Nephron progenitor cell (in vitro differentiated cells): ENCODE measurements at regions not wholly inside any gene's neighbourhood (a gene's known extent, or its start where the extent isn't known, plus 50 kb on each side); places are given as distances from the start of the nearest gene placed in this dataset.

ENCODE experiments used
- DNase-seq: peaks from one replicate; pipeline ENCODE4 v3.0.0; 2021
- H3K27ac Mint-ChIP-seq: 2 replicates; pipeline ENCODE4 v1.8.0; 2021; ENCODE audit warnings: mild to moderate bottlenecking, moderate library complexity, mixed read lengths
- H3K27me3 Mint-ChIP-seq: 2 replicates; pipeline ENCODE4 v1.8.0; 2021; ENCODE audit warnings: mild to moderate bottlenecking, low read depth, mixed read lengths; ENCODE audit not compliant: poor library complexity
- H3K36me3 Mint-ChIP-seq: 2 replicates; pipeline ENCODE4 v1.8.0; 2021; ENCODE audit warnings: low read depth, mixed read lengths
- H3K4me1 Mint-ChIP-seq: 2 replicates; pipeline ENCODE4 v1.8.0; 2021; ENCODE audit warnings: mixed read lengths
- H3K4me3 Mint-ChIP-seq: 2 replicates; pipeline ENCODE4 v1.8.0; 2021; ENCODE audit warnings: mild to moderate bottlenecking, moderate library complexity, mixed read lengths
- H3K9me3 Mint-ChIP-seq: 2 replicates; pipeline ENCODE4 v1.8.0; 2021; ENCODE audit warnings: mild to moderate bottlenecking, moderate library complexity, mixed read lengths
- TF ChIP-seq, protein P1 (sequence below): fragments of 200-600 bp; sonication (generic); IDR thresholded peaks from 2 replicates; pipeline ENCODE4 v1.5.0; 2021; ENCODE audit warnings: antibody characterized with exemption

DNA sequence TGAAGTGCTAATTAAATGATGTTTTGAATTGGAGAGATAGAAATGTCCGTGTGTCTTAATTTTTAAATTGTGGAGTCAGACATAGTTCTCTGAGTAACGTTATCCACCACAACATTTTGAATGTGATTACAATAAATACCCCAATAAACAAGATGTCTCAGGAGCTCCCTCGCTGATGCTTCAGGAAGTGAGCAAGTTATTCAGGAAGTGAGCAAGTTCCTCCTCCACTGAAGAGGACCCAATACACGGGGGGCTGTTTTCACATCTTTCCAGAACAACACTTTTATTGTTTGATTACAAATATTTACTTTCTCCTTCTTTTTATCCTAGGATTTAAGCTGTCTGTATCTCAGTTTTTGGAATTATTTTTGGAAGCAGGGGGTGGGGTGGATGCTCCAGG is 363.8 kb downstream of the LRRC70 start:
- Mint-ChIP-seq H3K4me3 (no peak overlapping the region), H3K27me3 (peaks cover 6% of the 10 kb centered on the region), H3K4me1 (peaks cover 34% of the 10 kb centered on the region), H3K27ac (peak overlapping the region; percentile 68), H3K36me3 (no peaks in the 10 kb centered on the region), H3K9me3 (no peaks in the 10 kb centered on the region)
- DNase-seq, result no peak
- TF ChIP-seq, protein P1, sequence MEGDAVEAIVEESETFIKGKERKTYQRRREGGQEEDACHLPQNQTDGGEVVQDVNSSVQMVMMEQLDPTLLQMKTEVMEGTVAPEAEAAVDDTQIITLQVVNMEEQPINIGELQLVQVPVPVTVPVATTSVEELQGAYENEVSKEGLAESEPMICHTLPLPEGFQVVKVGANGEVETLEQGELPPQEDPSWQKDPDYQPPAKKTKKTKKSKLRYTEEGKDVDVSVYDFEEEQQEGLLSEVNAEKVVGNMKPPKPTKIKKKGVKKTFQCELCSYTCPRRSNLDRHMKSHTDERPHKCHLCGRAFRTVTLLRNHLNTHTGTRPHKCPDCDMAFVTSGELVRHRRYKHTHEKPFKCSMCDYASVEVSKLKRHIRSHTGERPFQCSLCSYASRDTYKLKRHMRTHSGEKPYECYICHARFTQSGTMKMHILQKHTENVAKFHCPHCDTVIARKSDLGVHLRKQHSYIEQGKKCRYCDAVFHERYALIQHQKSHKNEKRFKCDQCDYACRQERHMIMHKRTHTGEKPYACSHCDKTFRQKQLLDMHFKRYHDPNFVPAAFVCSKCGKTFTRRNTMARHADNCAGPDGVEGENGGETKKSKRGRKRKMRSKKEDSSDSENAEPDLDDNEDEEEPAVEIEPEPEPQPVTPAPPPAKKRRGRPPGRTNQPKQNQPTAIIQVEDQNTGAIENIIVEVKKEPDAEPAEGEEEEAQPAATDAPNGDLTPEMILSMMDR, result no peak

DNA sequence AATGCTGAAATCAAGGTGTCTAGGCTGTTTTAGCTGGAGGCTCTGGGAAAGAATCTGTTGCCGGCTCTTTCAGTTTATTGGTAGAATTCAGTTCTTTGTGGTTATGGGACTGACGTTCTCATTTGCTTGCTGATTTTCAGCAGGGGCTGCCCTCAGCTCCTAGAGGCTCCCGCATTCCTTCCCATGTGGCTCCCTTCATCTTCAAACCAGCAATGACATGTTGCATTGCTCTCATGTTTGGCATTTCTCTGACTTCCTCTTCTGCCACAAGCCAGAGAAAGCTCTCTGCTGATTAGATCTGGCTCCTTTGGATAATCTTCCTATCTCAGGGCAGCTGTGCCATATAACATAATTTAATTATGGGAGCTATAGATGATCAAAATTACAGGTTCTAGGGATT is 360.3 kb downstream of the LRRC70 start:
- Mint-ChIP-seq H3K27me3 (peaks cover 4% of the 10 kb centered on the region), H3K9me3 (no peaks in the 10 kb centered on the region), H3K36me3 (no peaks in the 10 kb centered on the region), H3K27ac (no peak overlapping the region), H3K4me1 (peaks cover 40% of the 10 kb centered on the region), H3K4me3 (no peak overlapping the region)
- TF ChIP-seq, protein P1, result no peak
- no peak for DNase-seq

GRCh38 chr5:62937661-62938558 is 359.3 kb downstream of the LRRC70 start:
- TF ChIP-seq, protein P1, result no peak
- Mint-ChIP-seq H3K36me3 (no peaks in the 10 kb centered on the region), H3K9me3 (no peaks in the 10 kb centered on the region), H3K4me3 (no peak overlapping the region), H3K27me3 (peaks cover 4% of the 10 kb centered on the region), H3K27ac (no peak overlapping the region), H3K4me1 (peaks cover 34% of the 10 kb centered on the region)
- no peak for DNase-seq

DNA sequence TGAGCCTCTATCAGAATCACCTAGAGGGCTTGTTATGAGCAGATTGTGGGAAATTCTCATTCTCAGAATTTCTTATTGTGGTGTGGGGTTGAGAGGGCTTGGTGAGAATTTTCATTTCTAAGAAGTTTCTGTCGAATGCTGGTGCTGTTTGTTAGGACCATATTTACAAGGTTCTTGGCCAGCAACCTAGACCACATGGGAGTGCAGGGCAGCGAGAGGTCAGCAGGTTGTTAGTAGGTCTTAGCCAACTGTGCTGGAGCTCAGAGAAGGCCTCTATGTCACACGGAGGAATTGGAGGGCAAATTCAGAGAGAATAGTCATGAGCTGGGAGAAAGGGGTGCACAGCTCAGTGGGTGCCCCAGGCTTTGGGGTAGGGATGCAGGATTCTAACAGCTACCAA is 357.0 kb downstream of the LRRC70 start:
- Mint-ChIP-seq H3K4me3 (no peak overlapping the region), H3K27me3 (peaks cover 4% of the 10 kb centered on the region), H3K9me3 (no peaks in the 10 kb centered on the region), H3K27ac (no peak overlapping the region), H3K36me3 (no peaks in the 10 kb centered on the region), H3K4me1 (peaks cover 19% of the 10 kb centered on the region)
- TF ChIP-seq, protein P1, result no peak
- DNase-seq, result no peak

- TF ChIP-seq, protein P1, result no peak
- H3K27ac Mint-ChIP-seq, result no peak overlapping the region
- DNase-seq, result no peak
- no peak overlapping the region for H3K4me3 Mint-ChIP-seq
- no peaks in the 10 kb centered on the region for H3K36me3 Mint-ChIP-seq
- H3K9me3 Mint-ChIP-seq, result no peaks in the 10 kb centered on the region
- peaks cover 19% of the 10 kb centered on the region for H3K4me1 Mint-ChIP-seq
- peaks cover 6% of the 10 kb centered on the region for H3K27me3 Mint-ChIP-seq
Observed at GRCh38 chr5:62934319-62934718, 355.7 kb downstream of the LRRC70 start.

DNA sequence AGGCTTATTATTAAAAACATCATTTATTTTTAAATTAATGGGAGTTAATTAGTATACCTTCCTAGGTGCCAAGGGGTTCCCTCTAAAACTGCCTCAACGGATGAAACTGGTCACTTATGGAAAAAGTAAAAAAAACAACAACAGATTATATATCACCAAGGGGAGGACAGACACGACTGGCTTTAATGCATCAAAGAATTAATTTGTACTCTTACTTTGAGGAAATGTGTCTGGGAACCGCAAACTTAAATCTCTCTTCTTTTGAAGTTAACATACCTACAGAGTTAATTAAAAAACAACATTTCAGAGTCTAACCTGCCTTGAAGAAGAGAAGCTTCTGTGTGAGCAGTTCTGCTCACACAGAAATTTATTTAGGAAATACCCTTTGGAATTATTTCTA is 354.6 kb downstream of the LRRC70 start:
- TF ChIP-seq, protein P1, result no peak
- Mint-ChIP-seq H3K4me1 (peaks cover 19% of the 10 kb centered on the region), H3K27ac (no peak overlapping the region), H3K36me3 (no peaks in the 10 kb centered on the region), H3K9me3 (no peaks in the 10 kb centered on the region), H3K4me3 (no peak overlapping the region), H3K27me3 (peaks cover 6% of the 10 kb centered on the region)
- DNase-seq, result no peak
